Mucosa of rectum (tissue), 2 donors: ENCODE measurements at regions not wholly inside any gene's neighbourhood (a gene's known extent, or its start where the extent isn't known, plus 50 kb on each side); places are given as distances from the start of the nearest gene placed in this dataset.
"Not testable (repeated sequence)": the region's sequence is repeated elsewhere in the genome, so short reads cannot be mapped to it uniquely, and the experiment has no call there.

ENCODE experiments used
- H3K27ac ChIP-seq, 2 donors: one replicate each; pipeline ENCODE4 v1.7.0; 2013; ENCODE audit warnings: inconsistent platforms in 2 of 2, low read depth in 2 of 2, low read length in 2 of 2
- H3K27me3 ChIP-seq, 2 donors: one replicate each; pipeline ENCODE4 v1.7.0; 2013; ENCODE audit warnings: low read length in 2 of 2; ENCODE audit not compliant: control insufficient read depth in 2 of 2, insufficient read depth in 2 of 2
- H3K36me3 ChIP-seq, 2 donors: one replicate each; pipeline ENCODE4 v1.7.0; 2013; ENCODE audit warnings: low read length in 2 of 2; ENCODE audit not compliant: control insufficient read depth in 2 of 2, insufficient read depth in 2 of 2
- H3K4me1 ChIP-seq, 2 donors: one replicate each; pipeline ENCODE4 v1.7.0; 2013; ENCODE audit warnings: low read length in 2 of 2, mild to moderate bottlenecking in 1 of 2; ENCODE audit not compliant: control insufficient read depth in 2 of 2, insufficient read depth in 2 of 2
- H3K4me3 ChIP-seq, 2 donors: one replicate each; pipeline ENCODE4 v1.7.0; 2013; ENCODE audit warnings: low read length in 2 of 2
- H3K9ac ChIP-seq, 2 donors: one replicate each; pipeline ENCODE4 v1.7.0; 2013; ENCODE audit warnings: low read length in 2 of 2, low read depth in 1 of 2, mild to moderate bottlenecking in 1 of 2
- H3K9me3 ChIP-seq, 2 donors: one replicate each; pipeline ENCODE4 v1.7.0; 2013; ENCODE audit warnings: low read length in 2 of 2; ENCODE audit not compliant: control insufficient read depth in 2 of 2
- donor health status: healthy.
- donor health status: Normal muscosa, but diverticular disease.

- no peak overlapping the region for H3K27ac ChIP-seq
- H3K4me1 ChIP-seq, result no peaks in the 10 kb centered on the region
- H3K36me3 ChIP-seq, result no peaks in the 10 kb centered on the region
- H3K4me3 ChIP-seq, result no peak overlapping the region
- H3K9ac ChIP-seq, result no peak overlapping the region
- H3K27me3 ChIP-seq, result no peaks in the 10 kb centered on the region
- no peaks in the 10 kb centered on the region for H3K9me3 ChIP-seq
Observed at GRCh38 chr15:95035106-95035505, 803.7 kb downstream of the MCTP2 start.

- Histone ChIP-seq H3K9ac (no peak overlapping the region), H3K36me3 (no peaks in the 10 kb centered on the region), H3K4me3 (no peak overlapping the region), H3K27me3 (no peaks in the 10 kb centered on the region), H3K27ac (no peak overlapping the region), H3K4me1 (no peaks in the 10 kb centered on the region), H3K9me3 (no peaks in the 10 kb centered on the region)
Observed at GRCh38 chr15:95041297-95041696, 809.9 kb downstream of the MCTP2 start.

GRCh38 chr15:95043236-95043932 lies 812.0 kb downstream of the MCTP2 start:
- H3K4me3 ChIP-seq, H3K9ac ChIP-seq, H3K27me3 ChIP-seq, H3K9me3 ChIP-seq, H3K36me3 ChIP-seq, H3K4me1 ChIP-seq, H3K27ac ChIP-seq: not testable (repeated sequence)

- Histone ChIP-seq H3K36me3 (no peaks in the 10 kb centered on the region), H3K4me1 (no peaks in the 10 kb centered on the region), H3K27me3 (no peaks in the 10 kb centered on the region), H3K9ac (no peak overlapping the region), H3K27ac (no peak overlapping the region), H3K9me3 (peaks cover 0 to 7% of the 10 kb centered on the region in 2 donors), H3K4me3 (no peak overlapping the region)
Observed at GRCh38 chr15:95043933-95044313, 812.6 kb downstream of the MCTP2 start.

- Histone ChIP-seq H3K9me3 (peaks cover 0 to 7% of the 10 kb centered on the region in 2 donors), H3K36me3 (no peaks in the 10 kb centered on the region), H3K4me1 (no peaks in the 10 kb centered on the region), H3K9ac (no peak overlapping the region), H3K27ac (no peak overlapping the region), H3K4me3 (no peak overlapping the region), H3K27me3 (no peaks in the 10 kb centered on the region)
Observed at GRCh38 chr15:95044745-95045417, 813.5 kb downstream of the MCTP2 start.

GRCh38 chr15:95051861-95052260 lies 820.5 kb downstream of the MCTP2 start:
- no peak overlapping the region for H3K27ac ChIP-seq
- no peaks in the 10 kb centered on the region for H3K4me1 ChIP-seq
- no peak overlapping the region for H3K9ac ChIP-seq
- H3K9me3 ChIP-seq, result peaks cover 0 to 7% of the 10 kb centered on the region in 2 donors
- no peak overlapping the region for H3K4me3 ChIP-seq
- no peaks in the 10 kb centered on the region for H3K27me3 ChIP-seq
- H3K36me3 ChIP-seq, result no peaks in the 10 kb centered on the region

- H3K9me3 ChIP-seq, result peaks cover 0 to 8% of the 10 kb centered on the region in 2 donors
- H3K4me1 ChIP-seq, result no peaks in the 10 kb centered on the region
- H3K4me3 ChIP-seq, result no peak overlapping the region
- H3K27ac ChIP-seq, result no peak overlapping the region
- H3K27me3 ChIP-seq, result no peaks in the 10 kb centered on the region
- no peak overlapping the region for H3K9ac ChIP-seq
- no peaks in the 10 kb centered on the region for H3K36me3 ChIP-seq
Observed at GRCh38 chr15:95059346-95059905, 828.1 kb downstream of the MCTP2 start.

GRCh38 chr15:95068701-95069521 lies 837.5 kb downstream of the MCTP2 start:
- Histone ChIP-seq H3K27me3 (no peaks in the 10 kb centered on the region), H3K4me3 (no peak overlapping the region), H3K9ac (no peak overlapping the region), H3K27ac (no peak overlapping the region), H3K36me3 (no peaks in the 10 kb centered on the region), H3K9me3 (peaks cover 0 to 2% of the 10 kb centered on the region in 2 donors), H3K4me1 (no peaks in the 10 kb centered on the region)

- Histone ChIP-seq H3K27me3 (no peaks in the 10 kb centered on the region), H3K27ac (no peak overlapping the region), H3K36me3 (no peaks in the 10 kb centered on the region), H3K4me1 (no peaks in the 10 kb centered on the region), H3K4me3 (no peak overlapping the region), H3K9me3 (peaks cover 0 to 2% of the 10 kb centered on the region in 2 donors), H3K9ac (no peak overlapping the region)
Observed at GRCh38 chr15:95075792-95076677, 844.7 kb downstream of the MCTP2 start.
